ENCODE measurements at regions not wholly inside any gene's neighbourhood (a gene's known extent, or its start where the extent isn't known, plus 50 kb on each side); places are given as distances from the start of the nearest gene placed in this dataset.
A peak's percentile ranks its signal among the peaks of the same experiment; 100 is the strongest.

GRCh38 chr15:81506936-81507335, 132.9 kb upstream of the TMC3 start:
- H3K27ac ChIP-seq (ENCODE audit: low read depth, low read length): no peak overlapping the region
- no peaks in the 10 kb centered on the region for H3K27me3 ChIP-seq (ENCODE audit: control insufficient read depth, insufficient read depth, low read length)
- H3K4me1 ChIP-seq (ENCODE audit: control insufficient read depth, insufficient read depth, low read length): no peaks in the 10 kb centered on the region
- no peaks in the 10 kb centered on the region for H3K36me3 ChIP-seq (ENCODE audit: control insufficient read depth, insufficient read depth, low read length)
- H3K9me3 ChIP-seq (ENCODE audit: control insufficient read depth, insufficient read depth, low read length): no peaks in the 10 kb centered on the region
- DNase-seq (ENCODE audit: low read depth in 4 of 6, low spot score in 6 of 6): no peak
- H3K4me3 ChIP-seq (ENCODE audit: low read depth, low read length): no peak overlapping the region
- no CpG with 5 or more reads among the region's 1 CpG for WGBS (ENCODE audit: insufficient coverage)

- Histone ChIP-seq H3K27ac (ENCODE audit: low read depth, low read length) (no peak overlapping the region), H3K9me3 (ENCODE audit: control insufficient read depth, insufficient read depth, low read length) (no peaks in the 10 kb centered on the region), H3K36me3 (ENCODE audit: control insufficient read depth, insufficient read depth, low read length) (no peaks in the 10 kb centered on the region), H3K4me1 (ENCODE audit: control insufficient read depth, insufficient read depth, low read length) (no peaks in the 10 kb centered on the region), H3K27me3 (ENCODE audit: control insufficient read depth, insufficient read depth, low read length) (no peaks in the 10 kb centered on the region), H3K4me3 (ENCODE audit: low read depth, low read length) (no peak overlapping the region)
- DNase-seq (ENCODE audit: low read depth in 4 of 6, low spot score in 6 of 6): no peak
- 76% methylated on average over 1 of the region's 2 CpGs for WGBS (ENCODE audit: insufficient coverage)
Measured at GRCh38 chr15:81506071-81506470, 132.1 kb upstream of the TMC3 start.

GRCh38 chr15:81504170-81504905, 130.3 kb upstream of the TMC3 start:
- H3K27ac ChIP-seq (ENCODE audit: low read depth, low read length): no peak overlapping the region
- no peaks in the 10 kb centered on the region for H3K27me3 ChIP-seq (ENCODE audit: control insufficient read depth, insufficient read depth, low read length)
- no peaks in the 10 kb centered on the region for H3K9me3 ChIP-seq (ENCODE audit: control insufficient read depth, insufficient read depth, low read length)
- no CpG with 5 or more reads among the region's 4 CpGs for WGBS (ENCODE audit: insufficient coverage)
- H3K4me3 ChIP-seq (ENCODE audit: low read depth, low read length): no peak overlapping the region
- H3K4me1 ChIP-seq (ENCODE audit: control insufficient read depth, insufficient read depth, low read length): no peaks in the 10 kb centered on the region
- DNase-seq (ENCODE audit: low read depth in 4 of 6, low spot score in 6 of 6): no peak
- H3K36me3 ChIP-seq (ENCODE audit: control insufficient read depth, insufficient read depth, low read length): no peaks in the 10 kb centered on the region

- no peak overlapping the region for H3K4me3 ChIP-seq (ENCODE audit: low read depth, low read length)
- H3K9me3 ChIP-seq (ENCODE audit: control insufficient read depth, insufficient read depth, low read length): no peaks in the 10 kb centered on the region
- 100% methylated on average over 3 of the region's 4 CpGs for WGBS (ENCODE audit: insufficient coverage)
- no peaks in the 10 kb centered on the region for H3K27me3 ChIP-seq (ENCODE audit: control insufficient read depth, insufficient read depth, low read length)
- H3K4me1 ChIP-seq (ENCODE audit: control insufficient read depth, insufficient read depth, low read length): no peaks in the 10 kb centered on the region
- no peak overlapping the region for H3K27ac ChIP-seq (ENCODE audit: low read depth, low read length)
- H3K36me3 ChIP-seq (ENCODE audit: control insufficient read depth, insufficient read depth, low read length): no peaks in the 10 kb centered on the region
- DNase-seq (ENCODE audit: low read depth in 4 of 6, low spot score in 6 of 6): no peak
Measured at GRCh38 chr15:81502439-81502838, 128.4 kb upstream of the TMC3 start.

- no peak overlapping the region for H3K27ac ChIP-seq (ENCODE audit: low read depth, low read length)
- H3K36me3 ChIP-seq (ENCODE audit: control insufficient read depth, insufficient read depth, low read length): no peaks in the 10 kb centered on the region
- 92% methylated on average over 2 of the region's 4 CpGs for WGBS (ENCODE audit: insufficient coverage)
- peaks cover 4% of the 10 kb centered on the region for H3K27me3 ChIP-seq (ENCODE audit: control insufficient read depth, insufficient read depth, low read length)
- H3K4me1 ChIP-seq (ENCODE audit: control insufficient read depth, insufficient read depth, low read length): no peaks in the 10 kb centered on the region
- no peaks in the 10 kb centered on the region for H3K9me3 ChIP-seq (ENCODE audit: control insufficient read depth, insufficient read depth, low read length)
- H3K4me3 ChIP-seq (ENCODE audit: low read depth, low read length): no peak overlapping the region
- DNase-seq (ENCODE audit: low read depth in 4 of 6, low spot score in 6 of 6): no peak
Measured at GRCh38 chr15:81500081-81500480, 126.1 kb upstream of the TMC3 start.

- 96% methylated on average over 6 of the region's 6 CpGs for WGBS (ENCODE audit: insufficient coverage)
- no peaks in the 10 kb centered on the region for H3K9me3 ChIP-seq (ENCODE audit: control insufficient read depth, insufficient read depth, low read length)
- DNase-seq (ENCODE audit: low read depth in 4 of 6, low spot score in 6 of 6): no peak
- H3K27ac ChIP-seq (ENCODE audit: low read depth, low read length): no peak overlapping the region
- H3K4me1 ChIP-seq (ENCODE audit: control insufficient read depth, insufficient read depth, low read length): peaks cover 3% of the 10 kb centered on the region
- H3K4me3 ChIP-seq (ENCODE audit: low read depth, low read length): no peak overlapping the region
- H3K36me3 ChIP-seq (ENCODE audit: control insufficient read depth, insufficient read depth, low read length): no peaks in the 10 kb centered on the region
- H3K27me3 ChIP-seq (ENCODE audit: control insufficient read depth, insufficient read depth, low read length): peaks cover 4% of the 10 kb centered on the region
Measured at GRCh38 chr15:81498294-81498693, 124.3 kb upstream of the TMC3 start.

GRCh38 chr15:81497238-81497637, 123.2 kb upstream of the TMC3 start:
- peaks cover 6% of the 10 kb centered on the region for H3K4me1 ChIP-seq (ENCODE audit: control insufficient read depth, insufficient read depth, low read length)
- no peaks in the 10 kb centered on the region for H3K9me3 ChIP-seq (ENCODE audit: control insufficient read depth, insufficient read depth, low read length)
- DNase-seq (ENCODE audit: low read depth in 4 of 6, low spot score in 6 of 6): no peak
- no peak overlapping the region for H3K27ac ChIP-seq (ENCODE audit: low read depth, low read length)
- 89% methylated on average over 6 of the region's 6 CpGs for WGBS (ENCODE audit: insufficient coverage)
- H3K27me3 ChIP-seq (ENCODE audit: control insufficient read depth, insufficient read depth, low read length): peaks cover 4% of the 10 kb centered on the region
- no peaks in the 10 kb centered on the region for H3K36me3 ChIP-seq (ENCODE audit: control insufficient read depth, insufficient read depth, low read length)
- no peak overlapping the region for H3K4me3 ChIP-seq (ENCODE audit: low read depth, low read length)

GRCh38 chr15:81495780-81496467, 121.9 kb upstream of the TMC3 start:
- no peak overlapping the region for H3K4me3 ChIP-seq (ENCODE audit: low read depth, low read length)
- H3K27me3 ChIP-seq (ENCODE audit: control insufficient read depth, insufficient read depth, low read length): peaks cover 4% of the 10 kb centered on the region
- H3K36me3 ChIP-seq (ENCODE audit: control insufficient read depth, insufficient read depth, low read length): no peaks in the 10 kb centered on the region
- 80% methylated on average over 1 of the region's 8 CpGs for WGBS (ENCODE audit: insufficient coverage)
- H3K27ac ChIP-seq (ENCODE audit: low read depth, low read length): no peak overlapping the region
- no peaks in the 10 kb centered on the region for H3K9me3 ChIP-seq (ENCODE audit: control insufficient read depth, insufficient read depth, low read length)
- peaks cover 9% of the 10 kb centered on the region for H3K4me1 ChIP-seq (ENCODE audit: control insufficient read depth, insufficient read depth, low read length)
- DNase-seq (ENCODE audit: low read depth in 4 of 6, low spot score in 6 of 6): no peak

- no peak overlapping the region for H3K27ac ChIP-seq (ENCODE audit: low read depth, low read length)
- no peak overlapping the region for H3K4me3 ChIP-seq (ENCODE audit: low read depth, low read length)
- WGBS (ENCODE audit: insufficient coverage): 20% methylated on average over 1 of the region's 6 CpGs
- H3K9me3 ChIP-seq (ENCODE audit: control insufficient read depth, insufficient read depth, low read length): no peaks in the 10 kb centered on the region
- no peaks in the 10 kb centered on the region for H3K36me3 ChIP-seq (ENCODE audit: control insufficient read depth, insufficient read depth, low read length)
- H3K27me3 ChIP-seq (ENCODE audit: control insufficient read depth, insufficient read depth, low read length): peaks cover 4% of the 10 kb centered on the region
- peak in 3 of 6 donors; percentile 29 to 80 (median 47) for DNase-seq (ENCODE audit: low read depth in 4 of 6, low spot score in 6 of 6)
- H3K4me1 ChIP-seq (ENCODE audit: control insufficient read depth, insufficient read depth, low read length): peaks cover 9% of the 10 kb centered on the region
Measured at GRCh38 chr15:81492969-81493645, 119.1 kb upstream of the TMC3 start.
